Erythroblast (primary cell): ENCODE measurements at regions not wholly inside any gene's neighbourhood (a gene's known extent, or its start where the extent isn't known, plus 50 kb on each side); places are given as distances from the start of the nearest gene placed in this dataset.

Experiments used
- GATA1 ChIP-seq: IDR thresholded peaks from 2 replicates; pipeline ENCODE4 v1.6.1; 2011; ENCODE audit warnings: low read depth, mild to moderate bottlenecking, control low read depth, low read length, moderate library complexity
- POLR2A ChIP-seq: IDR thresholded peaks from 2 replicates; pipeline ENCODE4 v1.6.1; 2011; ENCODE audit warnings: mild to moderate bottlenecking, low read length

DNA sequence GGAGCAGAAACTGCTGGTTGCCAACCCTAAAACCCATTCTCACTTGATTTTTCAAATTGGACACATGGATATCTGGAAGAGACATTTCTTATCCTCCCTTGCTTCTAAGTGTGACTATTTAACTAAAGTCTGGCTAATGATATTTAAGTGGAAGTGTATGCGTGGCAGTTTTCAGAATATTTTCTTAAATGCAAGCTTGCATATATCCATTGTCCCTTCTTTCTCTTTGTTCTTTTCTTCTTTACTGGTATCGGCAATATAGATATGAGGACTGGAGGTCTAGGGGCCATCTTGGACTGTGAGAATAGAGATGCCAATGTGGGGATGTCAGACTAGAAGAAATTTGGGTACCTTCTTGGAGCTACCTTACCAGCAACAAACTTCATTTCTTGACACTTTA, 364.3 kb upstream of the DPH6 start:
- TF ChIP-seq POLR2A: no peak
- TF ChIP-seq GATA1: no peak
